Neural cell (in vitro differentiated cells): ENCODE measurements at regions not wholly inside any gene's neighbourhood (a gene's known extent, or its start where the extent isn't known, plus 50 kb on each side); places are given as distances from the start of the nearest gene placed in this dataset.

Experiments used
- EP300 ChIP-seq: fragments of 450-650 bp; conservative IDR thresholded peaks from 2 replicates; pipeline ENCODE4 v1.6.1; 2014; ENCODE audit warnings: antibody characterized with exemption, mild to moderate bottlenecking, moderate library complexity; ENCODE audit not compliant: poor library complexity, severe bottlenecking
- EZH2 ChIP-seq: fragments of 200-600, 300-800 bp; shearing (Covaris generic), sonication (generic); IDR thresholded peaks from 2 replicates; pipeline ENCODE4 v1.6.1; 2014; ENCODE audit warnings: antibody characterized with exemption, low read length, borderline replicate concordance, mild to moderate bottlenecking; ENCODE audit not compliant: insufficient read depth, poor library complexity, severe bottlenecking
- MXI1 ChIP-seq: fragments of 450-650 bp; conservative IDR thresholded peaks from 2 replicates; pipeline ENCODE4 v1.6.1; 2014; ENCODE audit warnings: antibody characterized with exemption, mild to moderate bottlenecking; ENCODE audit not compliant: poor library complexity, severe bottlenecking
- POLR2AphosphoS5 ChIP-seq: IDR thresholded peaks from 2 replicates; pipeline ENCODE4 v1.6.1; 2012
- RAD21 ChIP-seq: fragments of 450-650 bp; conservative IDR thresholded peaks from 2 replicates; pipeline ENCODE4 v1.6.1; 2014; ENCODE audit warnings: antibody characterized with exemption, mild to moderate bottlenecking, moderate library complexity
- SMC3 ChIP-seq: fragments of 450-650 bp; conservative IDR thresholded peaks from 2 replicates; pipeline ENCODE4 v1.6.1; 2014; ENCODE audit warnings: antibody characterized with exemption, mild to moderate bottlenecking, moderate library complexity; ENCODE audit not compliant: poor library complexity
- TAF1 ChIP-seq: IDR thresholded peaks from 2 replicates; pipeline ENCODE4 v1.6.1; 2012; ENCODE audit warnings: low read depth
- TF ChIP-seq, protein P1 (sequence below): fragments of 450-650 bp; IDR thresholded peaks from 2 replicates; pipeline ENCODE4 v1.5.1; 2014; ENCODE audit warnings: antibody characterized with exemption, mild to moderate bottlenecking, moderate library complexity; ENCODE audit not compliant: poor library complexity, severe bottlenecking
- TF ChIP-seq, protein P2 (sequence below): IDR thresholded peaks from 2 replicates; pipeline ENCODE4 v1.6.1; 2012; ENCODE audit warnings: borderline replicate concordance

DNA sequence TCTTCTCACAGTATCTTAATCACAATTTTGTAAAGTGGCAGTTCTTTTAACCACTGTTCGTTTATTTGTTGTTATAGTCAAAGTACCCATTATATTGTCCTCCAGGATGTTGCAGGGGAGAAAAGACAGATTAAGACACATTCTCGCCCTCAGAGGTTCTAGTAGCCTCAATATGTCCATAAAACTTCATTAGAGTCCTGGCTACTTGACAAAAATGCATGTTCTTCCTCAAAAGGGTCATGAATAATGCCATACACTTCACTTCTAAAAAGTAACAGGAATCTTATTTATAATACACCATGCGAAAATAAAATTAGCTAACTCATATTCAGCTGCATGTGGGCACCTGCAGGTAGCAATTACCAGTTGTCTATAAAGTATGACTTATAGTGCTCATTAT, 109.3 kb upstream of the ANK3 start:
- TF ChIP-seq, protein P1, sequence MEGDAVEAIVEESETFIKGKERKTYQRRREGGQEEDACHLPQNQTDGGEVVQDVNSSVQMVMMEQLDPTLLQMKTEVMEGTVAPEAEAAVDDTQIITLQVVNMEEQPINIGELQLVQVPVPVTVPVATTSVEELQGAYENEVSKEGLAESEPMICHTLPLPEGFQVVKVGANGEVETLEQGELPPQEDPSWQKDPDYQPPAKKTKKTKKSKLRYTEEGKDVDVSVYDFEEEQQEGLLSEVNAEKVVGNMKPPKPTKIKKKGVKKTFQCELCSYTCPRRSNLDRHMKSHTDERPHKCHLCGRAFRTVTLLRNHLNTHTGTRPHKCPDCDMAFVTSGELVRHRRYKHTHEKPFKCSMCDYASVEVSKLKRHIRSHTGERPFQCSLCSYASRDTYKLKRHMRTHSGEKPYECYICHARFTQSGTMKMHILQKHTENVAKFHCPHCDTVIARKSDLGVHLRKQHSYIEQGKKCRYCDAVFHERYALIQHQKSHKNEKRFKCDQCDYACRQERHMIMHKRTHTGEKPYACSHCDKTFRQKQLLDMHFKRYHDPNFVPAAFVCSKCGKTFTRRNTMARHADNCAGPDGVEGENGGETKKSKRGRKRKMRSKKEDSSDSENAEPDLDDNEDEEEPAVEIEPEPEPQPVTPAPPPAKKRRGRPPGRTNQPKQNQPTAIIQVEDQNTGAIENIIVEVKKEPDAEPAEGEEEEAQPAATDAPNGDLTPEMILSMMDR: no peak
- TF ChIP-seq POLR2AphosphoS5: no peak
- TF ChIP-seq RAD21: no peak
- TF ChIP-seq EP300: no peak
- TF ChIP-seq MXI1: no peak
- no peak for TF ChIP-seq EZH2
- TF ChIP-seq TAF1: no peak
- no peak for TF ChIP-seq SMC3
- TF ChIP-seq, protein P2, sequence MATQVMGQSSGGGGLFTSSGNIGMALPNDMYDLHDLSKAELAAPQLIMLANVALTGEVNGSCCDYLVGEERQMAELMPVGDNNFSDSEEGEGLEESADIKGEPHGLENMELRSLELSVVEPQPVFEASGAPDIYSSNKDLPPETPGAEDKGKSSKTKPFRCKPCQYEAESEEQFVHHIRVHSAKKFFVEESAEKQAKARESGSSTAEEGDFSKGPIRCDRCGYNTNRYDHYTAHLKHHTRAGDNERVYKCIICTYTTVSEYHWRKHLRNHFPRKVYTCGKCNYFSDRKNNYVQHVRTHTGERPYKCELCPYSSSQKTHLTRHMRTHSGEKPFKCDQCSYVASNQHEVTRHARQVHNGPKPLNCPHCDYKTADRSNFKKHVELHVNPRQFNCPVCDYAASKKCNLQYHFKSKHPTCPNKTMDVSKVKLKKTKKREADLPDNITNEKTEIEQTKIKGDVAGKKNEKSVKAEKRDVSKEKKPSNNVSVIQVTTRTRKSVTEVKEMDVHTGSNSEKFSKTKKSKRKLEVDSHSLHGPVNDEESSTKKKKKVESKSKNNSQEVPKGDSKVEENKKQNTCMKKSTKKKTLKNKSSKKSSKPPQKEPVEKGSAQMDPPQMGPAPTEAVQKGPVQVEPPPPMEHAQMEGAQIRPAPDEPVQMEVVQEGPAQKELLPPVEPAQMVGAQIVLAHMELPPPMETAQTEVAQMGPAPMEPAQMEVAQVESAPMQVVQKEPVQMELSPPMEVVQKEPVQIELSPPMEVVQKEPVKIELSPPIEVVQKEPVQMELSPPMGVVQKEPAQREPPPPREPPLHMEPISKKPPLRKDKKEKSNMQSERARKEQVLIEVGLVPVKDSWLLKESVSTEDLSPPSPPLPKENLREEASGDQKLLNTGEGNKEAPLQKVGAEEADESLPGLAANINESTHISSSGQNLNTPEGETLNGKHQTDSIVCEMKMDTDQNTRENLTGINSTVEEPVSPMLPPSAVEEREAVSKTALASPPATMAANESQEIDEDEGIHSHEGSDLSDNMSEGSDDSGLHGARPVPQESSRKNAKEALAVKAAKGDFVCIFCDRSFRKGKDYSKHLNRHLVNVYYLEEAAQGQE: no peak
